HEK293 (cell line): ENCODE measurements at regions not wholly inside any gene's neighbourhood (a gene's known extent, or its start where the extent isn't known, plus 50 kb on each side); places are given as distances from the start of the nearest gene placed in this dataset.
"Not testable (repeated sequence)": the region's sequence is repeated elsewhere in the genome, so short reads cannot be mapped to it uniquely, and the experiment has no call there.

Experiments
- CTCF ChIA-PET: fragments of 350-600 bp; formaldehyde crosslinking; extraction: SDS; loops from one replicate; lab custom pipeline; 2021; ENCODE audit warnings: antibody characterized with exemption; lab: Yijun Ruan, JAX
- POLR2A ChIA-PET: fragments of 300-600 bp; formaldehyde crosslinking; extraction: SDS; loops from one replicate; lab custom pipeline; 2020; ENCODE audit warnings: antibody characterized with exemption, inconsistent platforms; lab: Yijun Ruan, JAX
- H3K27ac ChIP-seq: fragments of 200-500 bp; sonication (Bioruptor generic); 2 replicates; pipeline ENCODE4 v1.5.1; 2014; ENCODE audit warnings: low read depth, low read length, control low read depth, inconsistent platforms; ENCODE audit errors: extremely low read depth
- H3K36me3 ChIP-seq, 2 experiments: fragments of 200-500 bp in 1 of 2; sonication (Bioruptor generic) in 1 of 2; 1 replicate in 1 of 2; 2 replicates in 1 of 2; pipeline ENCODE4 v1.5.1; 2014 to 2017; ENCODE audit warnings: inconsistent platforms in 2 of 2, low read length in 2 of 2; ENCODE audit not compliant: control insufficient read depth in 2 of 2, insufficient read depth in 1 of 2
- H3K4me1 ChIP-seq: fragments of 200-500 bp; sonication (Bioruptor generic); 2 replicates; pipeline ENCODE4 v1.5.1; 2014; ENCODE audit warnings: mild to moderate bottlenecking, low read length, inconsistent platforms; ENCODE audit not compliant: control insufficient read depth, insufficient read depth
- H3K4me3 ChIP-seq: 2 replicates; pipeline ENCODE4 v1.5.1; 2011; ENCODE audit warnings: low read depth, mild to moderate bottlenecking, control low read depth, low read length, moderate library complexity
- H3K9me3 ChIP-seq: fragments of 200-500 bp; sonication (Bioruptor generic); 2 replicates; pipeline ENCODE4 v1.5.1; 2014; ENCODE audit warnings: low read depth, low read length, inconsistent platforms; ENCODE audit not compliant: control insufficient read depth, insufficient read depth
- OVOL3 ChIP-seq: fragments of 450-650 bp; formaldehyde crosslinking; IDR thresholded peaks from 2 replicates; pipeline ENCODE4 v1.5.1; 2016; ENCODE audit warnings: missing biosample characterization, missing genetic modification characterization
- REST ChIP-seq: fragments of 450-650 bp; formaldehyde crosslinking; IDR thresholded peaks from 2 replicates; pipeline ENCODE4 v1.5.1; 2016; ENCODE audit warnings: missing biosample characterization, missing genetic modification characterization
- SETDB1 ChIP-seq: IDR thresholded peaks from one replicate; pipeline ENCODE4 v1.6.1; 2017; ENCODE audit warnings: mild to moderate bottlenecking, low read length, moderate library complexity, mixed read lengths; ENCODE audit not compliant: insufficient read length
- YY1 ChIP-seq: fragments of 450-650 bp; formaldehyde crosslinking; IDR thresholded peaks from 2 replicates; pipeline ENCODE4 v1.5.1; 2018; ENCODE audit warnings: missing biosample characterization, missing genetic modification characterization
- ZBTB7A ChIP-seq: fragments of 450-650 bp; formaldehyde crosslinking; IDR thresholded peaks from 2 replicates; pipeline ENCODE4 v1.5.1; 2016; ENCODE audit warnings: low read depth, missing biosample characterization, missing genetic modification characterization
- ZNF138 ChIP-seq: fragments of 450-650 bp; formaldehyde crosslinking; IDR thresholded peaks from 2 replicates; pipeline ENCODE4 v1.5.1; 2016; ENCODE audit warnings: missing biosample characterization, missing genetic modification characterization, borderline replicate concordance
- ZNF169 ChIP-seq: fragments of 450-650 bp; formaldehyde crosslinking; IDR thresholded peaks from 2 replicates; pipeline ENCODE4 v1.5.1; 2016; ENCODE audit warnings: missing biosample characterization, missing genetic modification characterization
- ZNF274 ChIP-seq, 2 experiments: fragments of 200-500 bp in 1 of 2; fragments of 450-650 bp in 1 of 2; sonication (Bioruptor generic) in 1 of 2; formaldehyde crosslinking in 1 of 2; IDR thresholded peaks; 2 replicates each; pipeline versions ENCODE4 v1.5.1 to v1.6.1; 2014 to 2016; ENCODE audit warnings: borderline replicate concordance in 1 of 2, inconsistent platforms in 1 of 2, low read length in 1 of 2, missing biosample characterization in 1 of 2, missing genetic modification characterization in 1 of 2
- ZNF350 ChIP-seq: fragments of 450-650 bp; formaldehyde crosslinking; IDR thresholded peaks from 2 replicates; pipeline ENCODE4 v1.5.0; 2017; ENCODE audit warnings: missing biosample characterization, mild to moderate bottlenecking, missing genetic modification characterization
- ZNF37A ChIP-seq: fragments of 450-650 bp; IDR thresholded peaks from 2 replicates; pipeline ENCODE4 v1.5.1; 2018; ENCODE audit warnings: missing biosample characterization, missing genetic modification characterization
- ZNF48 ChIP-seq: fragments of 450-650 bp; formaldehyde crosslinking; IDR thresholded peaks from 2 replicates; pipeline ENCODE4 v1.5.1; 2016; ENCODE audit warnings: missing biosample characterization, missing genetic modification characterization
- ZNF488 ChIP-seq: fragments of 450-650 bp; formaldehyde crosslinking; IDR thresholded peaks from 2 replicates; pipeline ENCODE4 v1.5.1; 2016; ENCODE audit warnings: missing biosample characterization, missing genetic modification characterization
- ZNF549 ChIP-seq: fragments of 450-650 bp; IDR thresholded peaks from 2 replicates; pipeline ENCODE4 v1.5.1; 2018; ENCODE audit warnings: missing biosample characterization, missing genetic modification characterization, mild to moderate bottlenecking, inconsistent platforms, moderate library complexity
- ZNF626 ChIP-seq: fragments of 450-650 bp; sonication (Bioruptor Pico); formaldehyde crosslinking; IDR thresholded peaks from 2 replicates; pipeline ENCODE4 v1.5.1; 2018; ENCODE audit warnings: missing biosample characterization, missing genetic modification characterization, inconsistent platforms
- ZNF645 ChIP-seq: fragments of 450-650 bp; formaldehyde crosslinking; IDR thresholded peaks from 2 replicates; pipeline ENCODE4; 2016; ENCODE audit warnings: missing biosample characterization, missing genetic modification characterization
- ZNF654 ChIP-seq: fragments of 450-650 bp; formaldehyde crosslinking; IDR thresholded peaks from 2 replicates; pipeline ENCODE4 v1.5.1; 2016; ENCODE audit warnings: low read depth, missing biosample characterization, missing genetic modification characterization
- ZNF664 ChIP-seq: fragments of 450-650 bp; formaldehyde crosslinking; IDR thresholded peaks from 2 replicates; pipeline ENCODE4 v1.5.1; 2016; ENCODE audit warnings: missing biosample characterization, missing genetic modification characterization
- ZNF692 ChIP-seq: fragments of 450-650 bp; formaldehyde crosslinking; IDR thresholded peaks from 2 replicates; pipeline ENCODE4 v1.5.1; 2016; ENCODE audit warnings: missing biosample characterization, missing genetic modification characterization
- ZNF747 ChIP-seq: fragments of 450-650 bp; formaldehyde crosslinking; IDR thresholded peaks from 2 replicates; pipeline ENCODE4 v1.5.1; 2016; ENCODE audit warnings: missing biosample characterization, missing genetic modification characterization
- ZNF76 ChIP-seq: fragments of 450-650 bp; formaldehyde crosslinking; IDR thresholded peaks from 2 replicates; pipeline ENCODE4; 2016; ENCODE audit warnings: low read depth, missing biosample characterization, missing genetic modification characterization, borderline replicate concordance
- ZNF776 ChIP-seq: fragments of 450-650 bp; formaldehyde crosslinking; IDR thresholded peaks from 2 replicates; pipeline ENCODE4 v1.5.0; 2017; ENCODE audit warnings: missing biosample characterization, missing genetic modification characterization, borderline replicate concordance
- ZNF791 ChIP-seq: fragments of 450-650 bp; formaldehyde crosslinking; IDR thresholded peaks from 2 replicates; pipeline ENCODE4 v1.5.1; 2016; ENCODE audit warnings: missing biosample characterization, missing genetic modification characterization
- TF ChIP-seq, protein P1 (sequence below): fragments of 450-650 bp; formaldehyde crosslinking; IDR thresholded peaks from 2 replicates; pipeline ENCODE4 v1.5.1; 2017; ENCODE audit warnings: missing biosample characterization, missing genetic modification characterization

- TF ChIP-seq SETDB1 (peak; percentile 55), ZNF654 (tag by site-specific recombination) (peak; percentile 26)
- H3K4me3 ChIP-seq, H3K9me3 ChIP-seq, POLR2A ChIA-PET, H3K36me3 ChIP-seq, H3K4me1 ChIP-seq, H3K27ac ChIP-seq: not testable (repeated sequence)
- CTCF ChIA-PET: interaction anchor here (0.6 kb wide), 1 partner anchor 1023 kb away, joined by 3 read pairs; no protein-coding TSS in a partner anchor
Measured at GRCh38 chr4:186363038-186363437, 97.0 kb downstream of the F11 start.

GRCh38 chr4:186360551-186360950 lies 94.6 kb downstream of the F11 start:
- Histone ChIP-seq H3K4me3 (no peak overlapping the region), H3K36me3 (no peaks in the 10 kb centered on the region), H3K27ac (no peak overlapping the region), H3K9me3 (no peaks in the 10 kb centered on the region), H3K4me1 (no peaks in the 10 kb centered on the region)
- POLR2A ChIA-PET: no interaction called here
- CTCF ChIA-PET: interaction anchor here (0.6 to 1.3 kb wide), 2 partner anchors 227 to 1462 kb away, joined by 3 to 5 read pairs; no protein-coding TSS in a partner anchor
- no peak for TF ChIP-seq ZNF488
- no peak for TF ChIP-seq ZNF48 (tag by site-specific recombination)
- no peak for TF ChIP-seq ZNF747 (tag by site-specific recombination)
- TF ChIP-seq ZNF169 (tag by site-specific recombination): no peak
- no peak for TF ChIP-seq ZNF350
- TF ChIP-seq ZNF549 (tag by site-specific recombination): no peak
- TF ChIP-seq YY1 (tag by site-specific recombination): no peak
- no peak for TF ChIP-seq ZNF37A (tag by site-specific recombination)
- TF ChIP-seq ZNF776 (tag by site-specific recombination): no peak
- TF ChIP-seq ZNF692 (tag by site-specific recombination): no peak
- no peak for TF ChIP-seq ZNF274 (IDR thresholded peaks at IDR 0.05; ENCODE audit: low read length)
- TF ChIP-seq ZNF274 (tag by site-specific recombination; IDR thresholded peaks at IDR 0.05; ENCODE audit: borderline replicate concordance): no peak
- no peak for TF ChIP-seq ZNF645
- no peak for TF ChIP-seq OVOL3 (tag by site-specific recombination)
- TF ChIP-seq, protein P1, sequence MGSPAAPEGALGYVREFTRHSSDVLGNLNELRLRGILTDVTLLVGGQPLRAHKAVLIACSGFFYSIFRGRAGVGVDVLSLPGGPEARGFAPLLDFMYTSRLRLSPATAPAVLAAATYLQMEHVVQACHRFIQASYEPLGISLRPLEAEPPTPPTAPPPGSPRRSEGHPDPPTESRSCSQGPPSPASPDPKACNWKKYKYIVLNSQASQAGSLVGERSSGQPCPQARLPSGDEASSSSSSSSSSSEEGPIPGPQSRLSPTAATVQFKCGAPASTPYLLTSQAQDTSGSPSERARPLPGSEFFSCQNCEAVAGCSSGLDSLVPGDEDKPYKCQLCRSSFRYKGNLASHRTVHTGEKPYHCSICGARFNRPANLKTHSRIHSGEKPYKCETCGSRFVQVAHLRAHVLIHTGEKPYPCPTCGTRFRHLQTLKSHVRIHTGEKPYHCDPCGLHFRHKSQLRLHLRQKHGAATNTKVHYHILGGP (tag by site-specific recombination): no peak
- no peak for TF ChIP-seq ZBTB7A (tag by site-specific recombination)

DNA sequence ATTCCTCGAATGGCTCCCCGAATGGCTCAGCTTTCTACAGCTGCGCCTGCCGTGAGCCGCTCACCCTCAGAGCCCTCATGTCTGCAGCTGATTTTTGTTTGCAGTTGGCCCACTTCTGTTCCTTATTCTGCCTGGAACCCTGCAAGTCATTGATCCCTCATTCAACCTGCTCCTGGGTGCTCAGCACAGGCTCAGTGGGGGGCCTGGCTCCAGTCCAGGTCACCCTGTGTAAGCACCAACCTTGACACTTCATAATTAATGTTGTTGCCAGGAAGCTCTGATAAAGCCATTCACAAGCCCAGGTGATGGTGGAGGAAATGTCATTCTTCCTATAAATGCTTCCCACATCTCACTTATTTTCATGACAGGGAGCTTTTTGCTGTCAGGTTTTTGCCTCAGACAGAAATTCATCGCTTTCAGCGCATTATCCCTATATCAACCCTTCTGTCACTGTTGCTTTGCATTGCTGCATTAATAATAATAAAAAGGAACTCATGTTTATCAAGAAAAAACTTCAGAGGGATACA lies 85.7 kb downstream of the F11 start:
- POLR2A ChIA-PET: no interaction called here
- no peaks in the 10 kb centered on the region for H3K9me3 ChIP-seq
- no peaks in the 10 kb centered on the region for H3K36me3 ChIP-seq
- no peaks in the 10 kb centered on the region for H3K4me1 ChIP-seq
- CTCF ChIA-PET: no interaction called here
- no peak overlapping the region for H3K4me3 ChIP-seq
- no peak overlapping the region for H3K27ac ChIP-seq
- TF ChIP-seq ZNF791 (tag by site-specific recombination) (no peak), ZNF138 (tag by site-specific recombination) (no peak), REST (tag by site-specific recombination) (no peak), ZNF664 (no peak), ZNF76 (no peak), ZNF626 (tag by site-specific recombination) (no peak)
